ENCODE measurements at regions not wholly inside any gene's neighbourhood (a gene's known extent, or its start where the extent isn't known, plus 50 kb on each side); places are given as distances from the start of the nearest gene placed in this dataset.
A peak's percentile ranks its signal among the peaks of the same experiment; 100 is the strongest.

- DNase-seq (ENCODE audit: low read depth) = no peak
Observed at GRCh38 chr2:145137901-145138300, 618.0 kb upstream of the ZEB2 start.

DNA sequence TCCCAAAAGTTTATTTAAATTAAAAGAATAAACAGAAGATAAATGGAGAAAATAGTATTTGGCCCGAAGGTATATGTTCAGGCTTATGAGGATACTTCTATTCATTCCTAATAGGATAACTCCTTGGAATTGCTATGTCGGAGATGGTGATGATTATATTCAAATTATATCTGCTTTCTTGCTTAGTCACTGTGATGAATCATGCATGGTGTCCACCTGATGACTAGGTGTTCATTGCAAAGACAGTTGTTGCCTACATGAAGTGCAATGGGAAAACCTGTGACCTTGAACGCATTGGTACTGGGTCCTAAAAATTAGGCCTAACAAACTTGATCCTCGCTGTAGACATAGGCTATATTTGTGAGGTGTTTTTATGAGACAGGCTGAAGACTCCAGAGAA lies 617.3 kb upstream of the ZEB2 start:
- DNase-seq (ENCODE audit: low read depth) = peak; percentile 13

- no peak for DNase-seq (ENCODE audit: low read depth)
Observed at GRCh38 chr2:145136702-145137101, 616.8 kb upstream of the ZEB2 start.

DNA sequence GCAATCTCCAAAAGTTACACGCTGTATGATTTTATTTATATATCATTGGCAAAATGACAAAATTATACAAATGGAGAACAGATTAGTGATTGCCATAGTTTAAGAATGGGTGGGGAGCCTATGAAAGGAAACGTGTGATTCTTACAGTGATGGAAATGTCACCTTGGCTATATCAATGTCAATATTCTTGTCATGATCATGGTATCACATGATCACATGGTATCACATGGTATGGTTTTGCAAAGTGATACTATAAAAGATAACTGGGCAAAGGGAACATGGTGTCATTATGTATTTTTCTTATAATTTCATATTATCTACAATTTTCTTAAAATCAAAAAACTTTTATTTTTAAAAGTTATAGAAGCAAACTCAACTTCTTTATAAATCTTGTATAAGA lies 606.2 kb upstream of the ZEB2 start:
- DNase-seq (ENCODE audit: low read depth) = no peak

GRCh38 chr2:145124085-145124484 lies 604.2 kb upstream of the ZEB2 start:
- DNase-seq (ENCODE audit: low read depth) = no peak

DNA sequence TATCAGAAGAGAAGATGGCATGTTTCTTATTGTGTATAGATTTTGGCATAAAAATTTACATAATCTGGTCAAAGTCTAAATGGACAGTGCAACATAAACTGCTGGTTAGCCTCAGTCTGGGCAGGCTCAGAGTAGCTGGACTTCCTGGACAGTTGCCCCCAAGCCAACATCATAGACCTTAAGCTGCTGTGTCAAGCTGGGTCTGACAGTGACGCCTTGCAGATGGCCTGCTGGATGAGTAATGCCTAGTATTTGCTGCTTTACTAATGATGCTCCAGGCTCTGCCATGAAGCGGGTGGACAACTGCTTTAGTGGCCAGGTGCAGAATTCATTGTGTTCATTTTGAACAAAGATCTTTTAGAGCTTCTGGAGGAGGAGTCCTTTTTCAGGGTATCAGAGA lies 603.7 kb upstream of the ZEB2 start:
- DNase-seq (ENCODE audit: low read depth) = peak; percentile 10

DNA sequence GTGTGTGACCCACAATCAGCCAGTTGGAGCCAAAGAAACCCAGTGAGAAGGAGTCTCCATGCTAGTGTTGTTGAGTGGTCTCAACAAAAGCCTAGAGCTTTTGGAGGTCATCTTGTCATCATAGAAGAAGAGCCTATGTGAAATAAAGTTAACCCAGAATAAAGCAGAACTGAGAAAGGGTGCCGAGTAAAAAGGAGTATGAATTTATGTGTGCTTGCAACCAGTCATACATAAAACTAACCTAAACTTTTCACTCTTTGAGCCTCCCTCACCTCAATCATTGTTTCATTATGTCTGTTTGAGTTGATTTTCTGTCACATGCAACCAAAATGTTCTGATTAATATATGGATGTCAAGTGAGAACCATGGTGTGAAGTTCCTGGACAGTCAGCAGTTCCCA lies 599.3 kb upstream of the ZEB2 start:
- no peak for DNase-seq (ENCODE audit: low read depth)

DNA sequence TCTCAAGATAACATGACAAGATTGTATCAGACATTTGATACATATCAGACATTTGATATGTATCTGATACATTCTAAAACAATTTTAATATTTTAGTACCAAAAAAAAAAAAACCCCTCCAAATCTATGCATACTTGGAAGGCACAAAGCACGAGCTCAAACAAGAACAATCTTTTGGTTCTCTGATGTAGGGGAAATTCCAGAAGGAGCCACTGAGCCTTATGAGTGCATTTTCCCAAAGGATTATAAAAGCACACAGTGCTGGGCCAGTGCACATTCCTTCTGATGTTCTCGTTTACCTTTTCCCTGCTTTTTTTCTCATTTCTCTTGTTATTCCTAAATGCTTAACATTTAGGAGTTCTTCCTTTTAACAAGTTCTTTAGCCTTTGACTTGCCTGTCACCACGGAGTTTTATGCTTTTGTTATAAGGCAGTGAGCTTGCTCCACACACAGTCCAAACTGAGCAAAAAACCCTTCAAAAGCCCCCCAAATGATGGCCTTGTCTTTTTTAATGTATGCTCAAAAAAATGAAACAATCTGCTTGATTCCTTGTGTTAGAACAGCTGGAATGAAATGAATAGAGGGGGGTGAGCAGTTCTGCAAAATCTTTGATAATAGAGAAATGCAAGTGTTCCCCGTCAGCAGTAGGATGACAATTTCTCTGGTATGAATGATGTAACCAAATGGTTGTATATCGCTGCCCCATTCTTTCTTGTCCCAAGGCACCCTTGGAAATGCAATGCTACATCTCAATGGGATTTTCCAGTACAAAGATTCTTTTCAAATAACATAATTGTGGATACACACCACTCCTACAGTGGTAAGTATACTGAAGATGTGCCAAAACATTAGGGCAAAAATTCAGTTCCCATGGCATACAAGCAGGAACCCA lies 597.2 kb upstream of the ZEB2 start:
- no peak for DNase-seq (ENCODE audit: low read depth)

DNA sequence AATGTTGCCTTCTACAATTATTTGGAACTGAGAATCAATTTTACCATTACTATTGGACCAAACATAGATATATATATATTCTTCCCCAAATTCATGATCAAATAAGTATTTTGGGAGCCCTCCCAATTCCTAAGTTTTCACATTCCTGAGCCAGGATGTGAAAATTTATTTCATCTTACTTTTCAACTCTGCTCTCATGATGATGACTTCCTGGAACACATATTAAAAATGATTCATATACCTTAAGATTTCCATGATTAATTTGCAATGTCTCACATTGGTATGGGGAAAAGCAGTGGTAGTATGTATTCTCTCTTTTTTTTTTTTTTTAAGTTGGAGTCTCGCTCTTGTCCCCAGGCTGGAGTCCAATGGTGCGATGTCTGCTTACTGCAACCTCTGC lies 596.1 kb upstream of the ZEB2 start:
- peak; percentile 29 for DNase-seq (ENCODE audit: low read depth)

DNA sequence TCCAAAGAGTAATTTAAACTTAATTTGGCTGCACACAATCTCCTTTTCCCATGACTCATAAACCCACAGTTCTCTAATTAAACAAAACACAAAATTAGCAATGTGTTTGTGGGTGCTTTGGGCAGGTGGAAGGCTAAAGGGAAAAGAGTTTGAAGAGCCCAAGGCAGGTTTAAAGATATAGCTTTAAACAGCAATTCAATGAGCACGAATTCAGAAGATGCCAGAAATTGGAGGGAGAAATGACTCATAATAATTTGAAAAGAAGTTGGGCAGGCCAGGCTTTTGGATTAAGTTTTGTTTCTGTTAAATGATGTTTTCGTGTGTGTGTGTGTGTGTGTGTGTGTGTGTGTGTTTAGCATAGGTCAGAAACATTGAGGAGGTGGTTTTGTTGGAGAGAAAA lies 594.8 kb upstream of the ZEB2 start:
- no peak for DNase-seq (ENCODE audit: low read depth)

DNA sequence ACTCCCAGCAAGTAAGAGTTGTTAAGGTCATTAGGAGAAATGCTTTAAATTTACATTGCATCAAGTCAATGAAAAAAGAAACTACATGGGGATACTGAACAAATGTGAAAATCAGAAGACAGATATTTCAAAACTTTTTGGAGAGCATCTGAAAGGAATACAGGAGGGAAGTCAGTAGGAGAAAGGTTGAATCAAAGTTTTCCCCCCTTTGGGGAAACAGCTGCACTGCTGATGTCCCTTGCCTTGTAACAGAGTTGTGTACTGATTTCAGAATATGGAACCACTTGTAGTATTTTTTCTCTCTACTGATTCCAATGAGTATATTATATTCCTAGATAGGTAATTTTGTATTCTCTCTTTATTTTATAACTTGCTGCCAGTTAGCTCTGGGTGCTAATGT lies 592.5 kb upstream of the ZEB2 start:
- DNase-seq (ENCODE audit: low read depth) = no peak

DNA sequence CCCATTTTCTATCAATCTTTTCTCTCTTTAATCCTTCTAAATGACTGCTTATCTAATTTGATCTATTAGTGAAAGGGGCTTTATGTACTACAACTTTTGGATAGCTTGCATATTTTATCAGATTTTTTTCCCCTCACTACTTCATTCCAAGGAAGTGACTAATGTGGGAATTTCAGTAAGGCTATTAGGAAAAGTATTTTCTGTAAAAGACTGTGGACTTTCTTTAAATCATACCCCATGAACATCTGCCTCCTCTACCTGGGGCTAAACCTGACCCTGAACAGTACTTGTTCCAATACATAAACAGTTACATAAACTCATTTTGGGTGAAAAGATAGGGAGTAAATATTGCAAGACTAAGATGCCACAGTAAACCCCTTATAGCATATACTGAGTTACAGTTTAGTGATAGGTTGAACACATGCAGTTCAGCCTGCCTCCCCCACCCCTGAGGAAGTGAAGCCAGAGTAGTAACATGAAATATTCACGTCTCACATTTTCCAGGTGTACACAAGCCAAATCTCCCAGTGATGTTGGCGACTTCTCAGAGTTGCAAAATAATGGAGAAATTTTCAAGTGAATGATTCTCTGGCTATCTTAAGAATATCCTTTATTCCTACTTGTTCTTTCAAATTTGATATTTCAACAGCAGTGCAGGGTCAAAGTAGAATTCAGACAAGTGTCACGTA lies 590.9 kb upstream of the ZEB2 start:
- DNase-seq (ENCODE audit: low read depth) = peak; percentile 77

DNA sequence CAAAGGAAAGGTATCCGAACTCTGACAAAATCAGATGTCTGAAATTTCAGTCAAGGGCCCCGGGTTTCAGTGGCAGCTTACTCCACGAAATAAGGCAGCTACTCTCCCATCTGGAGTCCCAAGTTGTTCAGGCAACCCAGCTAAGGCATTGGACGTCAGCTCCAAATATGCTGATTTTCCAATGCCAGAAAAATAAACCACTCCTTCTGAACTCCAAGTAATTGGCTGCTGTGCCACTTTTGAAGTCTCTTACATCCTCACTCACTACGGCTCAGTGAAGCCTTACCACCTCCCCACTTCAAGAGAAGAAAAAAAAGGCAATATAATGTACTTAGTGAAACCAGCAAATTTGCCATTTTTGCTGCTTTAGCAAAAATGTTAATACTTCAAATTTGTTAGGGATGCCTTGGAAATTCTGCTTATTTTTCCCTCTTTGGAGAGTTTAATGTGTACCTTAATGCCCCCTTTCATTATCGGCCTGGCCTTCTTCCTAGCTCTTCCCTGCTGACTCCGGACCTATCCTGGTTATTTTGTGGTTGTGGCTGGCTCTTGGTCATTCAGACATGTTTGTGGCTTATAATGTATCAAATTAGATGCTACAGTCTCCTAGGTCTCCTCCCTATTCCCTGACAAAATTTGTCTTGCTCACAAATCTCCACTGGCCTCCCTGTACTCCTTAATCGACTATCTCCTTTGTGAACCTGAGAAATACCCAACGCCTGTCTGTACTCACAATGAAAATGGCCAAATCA lies 589.2 kb upstream of the ZEB2 start:
- DNase-seq (ENCODE audit: low read depth) = no peak

GRCh38 chr2:145108361-145108778 lies 588.5 kb upstream of the ZEB2 start:
- DNase-seq (ENCODE audit: low read depth) = no peak

- peak; percentile 24 for DNase-seq (ENCODE audit: low read depth)
Observed at GRCh38 chr2:145106293-145106692, 586.4 kb upstream of the ZEB2 start.

- DNase-seq (ENCODE audit: low read depth) = no peak
Observed at GRCh38 chr2:145102706-145103105, 582.8 kb upstream of the ZEB2 start.

- DNase-seq (ENCODE audit: low read depth) = no peak
Observed at GRCh38 chr2:145100301-145100700, 580.4 kb upstream of the ZEB2 start.

GRCh38 chr2:145096582-145096981 lies 576.7 kb upstream of the ZEB2 start:
- peak; percentile 84 for DNase-seq (ENCODE audit: low read depth)

GRCh38 chr2:145095641-145096435 lies 575.9 kb upstream of the ZEB2 start:
- peak; percentile 86 for DNase-seq (ENCODE audit: low read depth)

DNA sequence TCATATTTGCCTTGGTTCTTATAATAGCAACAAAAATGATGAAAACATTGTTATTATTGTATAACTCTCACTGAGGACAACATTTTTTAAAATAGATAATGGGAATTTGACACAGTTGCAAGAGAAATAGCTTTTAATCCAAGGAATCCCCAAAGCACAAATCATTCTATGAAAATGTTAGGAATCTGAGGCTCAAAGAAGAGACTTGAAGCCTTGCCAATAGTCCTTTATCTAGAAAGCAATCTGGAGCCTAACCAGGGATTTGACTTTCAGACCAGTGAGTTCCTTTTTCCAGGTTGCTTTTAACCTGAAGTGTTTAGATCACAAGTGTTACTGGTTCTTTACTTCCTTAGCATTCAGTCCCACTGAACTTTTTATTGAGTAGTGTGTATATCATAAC lies 574.5 kb upstream of the ZEB2 start:
- peak; percentile 59 for DNase-seq (ENCODE audit: low read depth)

DNA sequence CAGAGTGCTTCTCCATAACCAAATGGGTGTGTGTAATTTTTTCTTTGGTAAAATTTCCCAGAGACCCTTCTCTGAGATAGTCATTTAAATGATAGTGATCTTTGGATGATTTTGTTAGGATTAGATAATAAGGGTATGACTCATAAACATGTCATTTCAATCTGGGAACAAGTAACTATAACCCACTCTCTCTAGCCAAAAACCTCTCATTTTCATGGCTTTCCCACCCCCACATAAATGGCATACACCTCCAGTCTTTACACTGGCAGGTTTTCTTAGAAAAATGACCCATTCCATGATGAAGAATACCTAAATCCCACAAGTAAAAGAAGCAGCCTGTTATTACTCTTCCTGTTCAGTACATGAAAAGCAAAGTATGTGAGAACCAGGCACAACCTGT lies 572.0 kb upstream of the ZEB2 start:
- DNase-seq (ENCODE audit: low read depth) = peak; percentile 54
